ENCODE measurements at regions not wholly inside any gene's neighbourhood (a gene's known extent, or its start where the extent isn't known, plus 50 kb on each side); places are given as distances from the start of the nearest gene placed in this dataset.
"Not testable (repeated sequence)": the region's sequence is repeated elsewhere in the genome, so short reads cannot be mapped to it uniquely, and the experiment has no call there.

GRCh38 chr7:76838357-76838756 is 193.8 kb downstream of the SPDYE17 start:
- Mint-ChIP-seq H3K36me3 (ENCODE audit: low read depth) (peaks cover 13% of the 10 kb centered on the region), H3K9me3 (peaks cover 27% of the 10 kb centered on the region)

GRCh38 chr7:76829233-76829632 is 202.2 kb upstream of the POMZP3 start:
- not testable (repeated sequence) for H3K4me1 Mint-ChIP-seq; H3K27ac Mint-ChIP-seq; H3K9me3 Mint-ChIP-seq; H3K36me3 Mint-ChIP-seq (ENCODE audit: low read depth); H3K27me3 Mint-ChIP-seq (ENCODE audit: low read depth); H3K4me3 Mint-ChIP-seq

More at GRCh38 chr7:76838357-76838756, 193.8 kb downstream of the SPDYE17 start:
- H3K4me3 Mint-ChIP-seq; H3K27me3 Mint-ChIP-seq (ENCODE audit: low read depth); H3K27ac Mint-ChIP-seq; H3K4me1 Mint-ChIP-seq: not testable (repeated sequence)

- H3K36me3 Mint-ChIP-seq (ENCODE audit: low read depth); H3K4me1 Mint-ChIP-seq; H3K27ac Mint-ChIP-seq; H3K4me3 Mint-ChIP-seq; H3K27me3 Mint-ChIP-seq (ENCODE audit: low read depth); H3K9me3 Mint-ChIP-seq: not testable (repeated sequence)
Observed at GRCh38 chr7:76826181-76826580, 199.1 kb upstream of the POMZP3 start.

DNA sequence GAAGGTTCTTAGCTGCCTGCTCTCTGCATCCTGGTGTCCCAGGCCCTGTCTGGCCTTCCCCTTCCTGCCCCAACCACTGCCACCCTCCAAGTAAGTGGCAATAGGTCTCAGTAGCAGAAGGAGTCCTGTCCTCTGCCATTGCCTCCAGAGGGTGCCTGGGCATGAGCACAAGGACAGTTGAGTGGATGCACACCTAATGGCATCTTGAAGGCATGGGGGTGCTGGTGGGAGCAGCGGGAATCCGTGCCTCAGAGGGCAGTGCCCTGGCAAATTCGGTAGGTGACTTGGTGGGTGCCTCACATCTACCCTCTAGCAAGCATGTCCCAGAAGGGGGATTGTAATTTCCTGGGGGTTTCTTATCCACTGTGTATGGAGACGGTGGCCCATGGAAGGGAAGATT is 182.8 kb upstream of the POMZP3 start:
- H3K27me3 Mint-ChIP-seq (ENCODE audit: low read depth); H3K9me3 Mint-ChIP-seq; H3K4me1 Mint-ChIP-seq; H3K4me3 Mint-ChIP-seq; H3K27ac Mint-ChIP-seq; H3K36me3 Mint-ChIP-seq (ENCODE audit: low read depth): not testable (repeated sequence)

DNA sequence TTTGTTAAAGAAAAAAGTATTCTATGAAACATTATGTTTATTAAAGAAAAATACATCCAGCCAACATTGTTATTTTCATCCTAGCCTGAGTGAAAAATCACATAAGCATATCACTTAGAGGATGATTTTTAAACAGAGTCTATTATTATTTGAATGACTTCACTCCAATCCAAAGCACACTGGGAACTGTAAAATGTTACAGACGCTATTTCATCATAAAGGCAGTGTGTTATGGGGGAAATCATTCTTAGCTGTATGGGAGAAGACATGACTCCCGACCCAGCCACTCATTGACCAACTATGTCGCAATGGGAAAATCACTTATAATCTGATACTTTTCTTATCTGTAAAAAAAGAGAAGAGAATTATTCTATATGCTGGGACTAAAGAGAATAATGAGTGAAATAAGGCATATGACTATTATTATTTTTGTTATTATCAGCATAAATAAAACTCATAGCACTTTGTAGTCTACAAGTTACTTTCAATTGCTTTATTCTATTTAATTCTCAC is 180.6 kb upstream of the POMZP3 start:
- not testable (repeated sequence) for H3K27me3 Mint-ChIP-seq (ENCODE audit: low read depth); H3K9me3 Mint-ChIP-seq; H3K36me3 Mint-ChIP-seq (ENCODE audit: low read depth); H3K4me1 Mint-ChIP-seq; H3K4me3 Mint-ChIP-seq; H3K27ac Mint-ChIP-seq

GRCh38 chr7:76806460-76806859 is 179.4 kb upstream of the POMZP3 start:
- not testable (repeated sequence) for H3K4me3 Mint-ChIP-seq; H3K36me3 Mint-ChIP-seq (ENCODE audit: low read depth); H3K27me3 Mint-ChIP-seq (ENCODE audit: low read depth); H3K4me1 Mint-ChIP-seq; H3K27ac Mint-ChIP-seq; H3K9me3 Mint-ChIP-seq

- H3K4me1 Mint-ChIP-seq; H3K4me3 Mint-ChIP-seq; H3K27ac Mint-ChIP-seq; H3K27me3 Mint-ChIP-seq (ENCODE audit: low read depth); H3K36me3 Mint-ChIP-seq (ENCODE audit: low read depth); H3K9me3 Mint-ChIP-seq: not testable (repeated sequence)
Observed at GRCh38 chr7:76806010-76806409, 178.9 kb upstream of the POMZP3 start.

- H3K36me3 Mint-ChIP-seq (ENCODE audit: low read depth); H3K27ac Mint-ChIP-seq: not testable (repeated sequence)
Observed at GRCh38 chr7:76805262-76805661, 178.2 kb upstream of the POMZP3 start.

GRCh38 chr7:76797639-76798038 is 170.6 kb upstream of the POMZP3 start:
- H3K4me1 Mint-ChIP-seq; H3K36me3 Mint-ChIP-seq (ENCODE audit: low read depth); H3K27ac Mint-ChIP-seq; H3K27me3 Mint-ChIP-seq (ENCODE audit: low read depth); H3K4me3 Mint-ChIP-seq; H3K9me3 Mint-ChIP-seq: not testable (repeated sequence)

More at GRCh38 chr7:76805262-76805661, 178.2 kb upstream of the POMZP3 start:
- not testable (repeated sequence) for H3K27me3 Mint-ChIP-seq (ENCODE audit: low read depth); H3K4me3 Mint-ChIP-seq; H3K9me3 Mint-ChIP-seq; H3K4me1 Mint-ChIP-seq

- H3K27me3 Mint-ChIP-seq (ENCODE audit: low read depth); H3K4me1 Mint-ChIP-seq; H3K36me3 Mint-ChIP-seq (ENCODE audit: low read depth); H3K27ac Mint-ChIP-seq; H3K9me3 Mint-ChIP-seq; H3K4me3 Mint-ChIP-seq: not testable (repeated sequence)
Observed at GRCh38 chr7:76780693-76781092, 153.6 kb upstream of the POMZP3 start.

GRCh38 chr7:76774279-76774678 is 147.2 kb upstream of the POMZP3 start:
- not testable (repeated sequence) for H3K27ac Mint-ChIP-seq; H3K27me3 Mint-ChIP-seq (ENCODE audit: low read depth); H3K9me3 Mint-ChIP-seq; H3K36me3 Mint-ChIP-seq (ENCODE audit: low read depth); H3K4me1 Mint-ChIP-seq; H3K4me3 Mint-ChIP-seq

- H3K4me1 Mint-ChIP-seq: not testable (repeated sequence)
Observed at GRCh38 chr7:76771980-76772379, 144.9 kb upstream of the POMZP3 start.

GRCh38 chr7:76763977-76764376 is 136.9 kb upstream of the POMZP3 start:
- H3K27ac Mint-ChIP-seq; H3K27me3 Mint-ChIP-seq (ENCODE audit: low read depth); H3K4me1 Mint-ChIP-seq; H3K4me3 Mint-ChIP-seq: not testable (repeated sequence)
- H3K9me3 Mint-ChIP-seq: peaks cover 34% of the 10 kb centered on the region
- H3K36me3 Mint-ChIP-seq (ENCODE audit: low read depth): peaks cover 27% of the 10 kb centered on the region

More at GRCh38 chr7:76771980-76772379, 144.9 kb upstream of the POMZP3 start:
- H3K36me3 Mint-ChIP-seq (ENCODE audit: low read depth): peaks cover 11% of the 10 kb centered on the region
- H3K27ac Mint-ChIP-seq; H3K4me3 Mint-ChIP-seq; H3K27me3 Mint-ChIP-seq (ENCODE audit: low read depth): not testable (repeated sequence)
- peaks cover 18% of the 10 kb centered on the region for H3K9me3 Mint-ChIP-seq

- not testable (repeated sequence) for H3K4me1 Mint-ChIP-seq; H3K27ac Mint-ChIP-seq; H3K27me3 Mint-ChIP-seq (ENCODE audit: low read depth); H3K4me3 Mint-ChIP-seq
- Mint-ChIP-seq H3K9me3 (peaks cover 17% of the 10 kb centered on the region), H3K36me3 (ENCODE audit: low read depth) (peaks cover 17% of the 10 kb centered on the region)
Observed at GRCh38 chr7:76760546-76761220, 133.6 kb upstream of the POMZP3 start.

- not testable (repeated sequence) for H3K27me3 Mint-ChIP-seq (ENCODE audit: low read depth); H3K4me1 Mint-ChIP-seq; H3K27ac Mint-ChIP-seq; H3K9me3 Mint-ChIP-seq; H3K36me3 Mint-ChIP-seq (ENCODE audit: low read depth); H3K4me3 Mint-ChIP-seq
Observed at GRCh38 chr7:76739538-76739937, 112.5 kb upstream of the POMZP3 start.

DNA sequence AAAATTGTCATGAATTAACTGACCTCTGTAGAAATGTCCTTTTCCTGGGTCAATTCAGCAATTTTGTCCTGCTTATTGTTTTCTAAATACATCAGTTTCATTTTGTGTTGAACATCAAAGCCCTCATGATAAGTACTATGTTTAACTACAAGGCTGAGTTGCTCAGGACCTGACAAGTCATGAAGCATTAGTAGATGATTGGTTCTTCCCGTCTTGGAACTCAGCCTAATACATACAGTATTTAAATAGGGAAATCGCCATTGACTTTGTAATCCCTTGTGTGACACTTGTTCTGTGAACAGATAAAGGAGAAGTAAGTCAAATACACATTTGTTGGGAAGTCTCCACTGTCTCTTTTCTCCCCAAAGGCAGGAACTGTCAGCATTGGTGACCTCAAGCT is 109.6 kb upstream of the POMZP3 start:
- H3K4me1 Mint-ChIP-seq; H3K27ac Mint-ChIP-seq; H3K36me3 Mint-ChIP-seq (ENCODE audit: low read depth); H3K9me3 Mint-ChIP-seq; H3K27me3 Mint-ChIP-seq (ENCODE audit: low read depth); H3K4me3 Mint-ChIP-seq: not testable (repeated sequence)
